GM21526 (cell line): ENCODE measurements at regions not wholly inside any gene's neighbourhood (a gene's known extent, or its start where the extent isn't known, plus 50 kb on each side); places are given as distances from the start of the nearest gene placed in this dataset.

Experiments used
- ATAC-seq: cut with Tn5 transposase; IDR thresholded peaks from one replicate; pipeline ENCODE4 v1.9.1; 2021; ENCODE audit warnings: moderate library complexity; ENCODE audit not compliant: unreplicated experiment, low FRiP score

- ATAC-seq = no peak
These were observed 682.4 kb downstream of the UQCRFS1 start for GRCh38 chr19:28530406-28531035.

DNA sequence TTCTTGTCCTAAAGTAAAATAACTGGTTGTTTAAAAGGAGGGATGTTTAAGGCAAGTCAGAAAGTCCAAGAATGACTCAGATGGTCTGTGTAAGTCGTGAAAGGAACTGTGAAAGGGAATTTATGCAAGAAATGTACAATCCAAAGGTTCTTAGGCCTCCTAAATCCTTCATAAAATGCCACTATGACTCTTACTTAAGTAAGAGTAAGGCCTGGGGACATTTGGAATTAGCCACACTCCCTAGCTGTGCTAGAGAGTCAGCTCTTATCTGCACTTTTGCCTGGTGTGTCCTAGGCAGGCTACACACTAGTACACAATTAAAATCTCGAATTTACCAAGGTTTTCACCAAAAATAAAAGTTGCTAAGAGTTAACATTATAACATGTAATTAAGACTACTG is 686.9 kb downstream of the UQCRFS1 start:
- ATAC-seq = no peak

GRCh38 chr19:28523619-28524018 is 689.3 kb downstream of the UQCRFS1 start:
- no peak for ATAC-seq

DNA sequence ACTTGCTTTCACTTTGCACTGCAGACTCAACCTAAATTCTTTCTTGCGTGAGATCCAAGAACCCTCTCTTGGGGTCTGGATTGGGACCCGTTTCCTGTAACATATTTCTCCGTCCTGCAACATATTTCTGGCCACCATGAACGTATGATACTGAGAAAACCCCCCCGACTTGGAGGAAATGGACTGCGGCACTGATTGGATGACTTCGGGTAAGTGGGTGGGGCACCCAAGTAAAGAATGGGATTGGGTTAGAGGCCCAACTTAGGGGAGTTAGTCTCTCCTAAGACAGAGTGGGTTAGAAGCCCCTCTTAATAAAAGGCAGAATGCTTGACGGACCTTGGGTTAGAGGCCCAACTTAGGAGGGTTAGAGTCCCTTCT is 690.4 kb downstream of the UQCRFS1 start:
- ATAC-seq = no peak

GRCh38 chr19:28521614-28522544 is 691.1 kb downstream of the UQCRFS1 start:
- no peak for ATAC-seq

DNA sequence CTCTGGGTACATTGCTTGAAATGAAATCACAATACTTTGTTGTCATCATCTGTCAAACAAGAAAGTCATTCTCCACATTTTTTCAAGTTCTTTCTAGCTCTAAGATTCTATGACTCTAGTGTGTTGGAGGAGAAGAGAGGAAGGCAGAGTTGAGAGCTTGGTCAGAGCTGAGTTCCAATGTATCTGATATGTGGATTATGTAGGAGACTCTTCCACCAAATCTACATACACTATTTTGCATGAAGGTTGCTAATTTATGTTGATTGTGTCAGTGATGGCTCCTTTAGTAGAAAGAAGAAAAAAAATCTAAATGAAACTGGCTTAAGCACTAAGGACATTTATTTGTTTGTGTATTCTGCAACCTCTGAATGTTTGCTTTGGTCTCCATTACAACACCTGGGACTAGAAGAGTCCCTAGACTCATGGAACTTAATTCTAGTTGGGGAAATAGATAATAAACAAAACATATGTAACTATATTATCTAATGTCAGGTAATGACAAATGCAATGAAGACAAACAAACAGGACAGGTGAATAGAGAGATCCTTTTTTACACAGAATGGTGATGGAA is 691.9 kb downstream of the UQCRFS1 start:
- ATAC-seq = no peak

- ATAC-seq = no peak
These were observed 692.7 kb downstream of the UQCRFS1 start for GRCh38 chr19:28519952-28520861.

DNA sequence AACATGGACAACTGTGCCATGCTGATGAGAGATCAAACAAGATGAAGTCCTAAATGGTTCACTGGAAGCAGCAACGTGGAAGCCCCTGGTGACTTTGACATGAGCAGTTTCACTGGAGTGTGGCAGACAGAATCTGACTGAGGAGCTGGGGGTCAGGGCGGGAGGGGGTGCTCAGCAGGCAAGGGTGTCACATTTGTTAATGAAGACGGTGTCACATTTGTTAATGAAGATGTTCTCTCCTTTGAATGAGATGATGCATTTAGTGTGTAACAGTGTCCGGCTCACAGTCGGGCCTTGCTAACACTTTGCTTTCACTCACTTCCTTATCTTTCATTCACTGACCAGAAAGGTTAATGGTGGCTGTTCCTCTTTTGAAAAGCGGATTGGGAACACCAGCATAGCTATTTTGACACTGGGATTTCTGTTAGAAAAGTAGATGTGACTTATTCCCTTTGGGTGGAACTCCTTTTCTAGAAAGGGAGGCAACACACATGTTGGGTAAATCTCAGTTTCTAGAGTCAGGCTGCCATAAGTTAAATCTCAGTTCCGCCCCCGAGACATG is 693.7 kb downstream of the UQCRFS1 start:
- ATAC-seq = no peak

DNA sequence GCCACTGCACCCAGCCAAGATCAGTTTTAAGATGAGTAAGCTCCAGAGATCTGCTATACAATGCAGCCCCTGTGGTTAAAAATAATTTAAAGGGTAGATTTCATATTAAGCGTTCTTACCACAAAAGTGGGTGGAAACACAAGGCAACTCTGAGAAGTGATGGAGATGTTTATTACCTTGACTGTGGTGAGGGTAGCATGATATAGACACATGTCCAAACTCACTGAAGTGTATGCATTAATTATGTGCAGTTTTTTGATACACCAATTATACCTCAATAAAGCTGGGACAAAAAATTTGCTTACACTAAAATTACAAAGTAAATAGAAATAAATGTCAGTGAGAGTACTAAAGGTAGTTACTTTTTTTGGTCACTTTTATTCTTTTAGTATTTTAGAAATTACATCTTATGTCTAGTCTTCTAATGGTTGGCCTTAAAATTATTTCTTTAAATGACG is 696.5 kb downstream of the UQCRFS1 start:
- no peak for ATAC-seq

DNA sequence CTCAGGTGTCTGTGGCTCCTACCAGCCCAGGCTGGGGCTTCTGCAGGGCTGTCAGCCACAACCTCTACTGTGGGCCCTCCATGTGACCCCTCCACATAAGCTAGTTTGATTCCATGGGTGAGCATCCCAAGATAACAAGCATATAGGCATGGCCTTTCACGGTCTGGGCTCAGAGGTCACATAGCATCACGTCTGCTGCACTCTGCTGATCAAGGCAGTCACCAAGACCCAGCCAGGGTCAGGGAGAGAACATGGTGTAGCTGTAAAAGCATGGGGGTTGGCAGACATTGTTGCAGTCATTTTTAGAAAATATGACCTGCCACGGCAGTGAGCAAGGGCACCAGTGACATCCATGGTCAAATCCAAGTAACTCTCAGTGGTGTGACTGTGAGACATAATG is 698.8 kb downstream of the UQCRFS1 start:
- no peak for ATAC-seq

DNA sequence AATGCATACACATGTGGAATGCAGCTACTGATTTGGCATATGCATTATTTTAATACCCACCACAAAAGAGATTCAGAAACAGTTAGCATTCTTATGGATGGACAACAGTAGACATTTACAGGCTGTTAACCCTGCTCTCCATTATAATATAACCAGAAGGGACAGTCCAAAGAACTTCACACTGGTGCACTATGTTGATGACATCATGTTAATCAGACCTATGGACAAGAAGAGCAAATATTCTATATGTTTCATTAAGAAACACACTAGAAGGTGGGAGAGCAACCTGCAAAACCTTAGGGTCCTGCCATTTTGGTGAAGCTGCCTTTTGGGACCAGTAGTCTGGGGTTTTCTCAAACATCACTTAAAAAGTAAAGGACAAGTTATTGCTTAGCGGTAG is 701.3 kb downstream of the UQCRFS1 start:
- ATAC-seq = no peak

DNA sequence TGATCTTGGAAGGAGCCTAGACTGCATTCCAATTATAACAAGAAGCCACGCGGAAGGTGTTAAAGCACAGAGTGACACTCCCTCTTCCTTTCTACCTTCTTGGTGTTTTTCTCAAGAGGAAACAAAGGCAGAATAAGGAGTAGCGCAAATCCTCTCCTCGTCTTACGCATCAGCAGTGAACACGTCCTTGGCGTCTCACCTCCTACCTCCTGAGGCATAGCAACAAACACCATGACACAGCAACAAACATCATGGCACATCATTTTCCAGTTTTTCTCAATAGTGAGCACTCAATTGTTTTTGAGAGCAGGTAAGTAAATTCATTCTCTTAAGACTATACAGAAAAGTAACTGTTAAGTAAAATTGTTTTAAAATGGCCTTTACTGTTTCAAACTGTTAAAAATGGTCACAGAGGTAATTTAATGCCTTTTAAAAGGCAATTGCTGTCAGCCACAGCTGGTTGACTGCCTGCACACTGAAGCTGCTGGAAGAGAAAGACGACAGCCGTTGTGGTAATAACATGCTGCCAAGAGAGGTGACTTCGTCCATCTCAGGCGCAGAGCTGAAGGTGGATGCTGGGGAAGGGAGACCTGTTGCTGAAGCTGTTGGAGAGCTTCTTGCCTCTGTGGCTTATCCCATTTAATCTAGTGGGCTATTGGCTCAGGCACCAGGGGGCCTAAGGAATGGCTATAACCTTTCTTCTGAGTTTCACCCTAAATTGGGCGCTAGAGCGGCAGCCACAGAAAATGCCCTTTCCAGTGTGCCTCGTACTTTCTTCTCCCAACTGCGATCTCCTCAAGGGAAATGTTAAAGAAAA is 703.7 kb downstream of the UQCRFS1 start:
- ATAC-seq = no peak

- no peak for ATAC-seq
These were observed 704.3 kb downstream of the UQCRFS1 start for GRCh38 chr19:28508666-28509065.

- ATAC-seq = no peak
These were observed 707.0 kb downstream of the UQCRFS1 start for GRCh38 chr19:28505933-28506332.

- no peak for ATAC-seq
These were observed 707.8 kb downstream of the UQCRFS1 start for GRCh38 chr19:28505134-28505533.

DNA sequence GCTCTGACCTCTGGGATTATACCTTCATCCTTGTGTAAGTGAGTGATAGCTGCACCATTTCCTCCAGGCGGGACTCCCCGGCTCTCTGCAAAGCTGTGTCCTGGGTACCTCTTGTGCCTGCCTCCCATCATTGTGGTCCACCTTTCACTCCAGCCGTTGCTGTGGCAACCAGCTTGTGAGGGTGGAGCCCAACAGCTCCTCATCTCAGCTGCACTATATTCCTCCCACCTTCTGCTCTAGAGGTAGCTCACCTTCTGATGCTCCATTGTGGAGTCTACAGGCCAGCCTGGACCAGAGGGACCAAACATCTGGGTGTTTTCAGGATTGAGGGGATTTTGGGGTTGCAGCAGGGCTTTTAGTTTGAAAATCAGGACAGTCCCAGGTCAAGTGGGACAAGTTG is 708.2 kb downstream of the UQCRFS1 start:
- no peak for ATAC-seq

GRCh38 chr19:28504139-28504538 is 708.8 kb downstream of the UQCRFS1 start:
- no peak for ATAC-seq

GRCh38 chr19:28502879-28503734 is 709.8 kb downstream of the UQCRFS1 start:
- no peak for ATAC-seq
